ENCODE measurements at regions not wholly inside any gene's neighbourhood (a gene's known extent, or its start where the extent isn't known, plus 50 kb on each side); places are given as distances from the start of the nearest gene placed in this dataset.

- no peak for TF ChIP-seq CTCF (IDR thresholded peaks at IDR 0.05)
- TF ChIP-seq ZFX (IDR thresholded peaks at IDR 0.05; ENCODE audit: borderline replicate concordance): no peak
Measured at GRCh38 chr3:80408030-80408721, 640.4 kb upstream of the ROBO1 start.

Measured in 22Rv1 (cell line).